ENCODE measurements at regions not wholly inside any gene's neighbourhood (a gene's known extent, or its start where the extent isn't known, plus 50 kb on each side); places are given as distances from the start of the nearest gene placed in this dataset.
"Not testable (repeated sequence)": the region's sequence is repeated elsewhere in the genome, so short reads cannot be mapped to it uniquely, and the experiment has no call there.

DNA sequence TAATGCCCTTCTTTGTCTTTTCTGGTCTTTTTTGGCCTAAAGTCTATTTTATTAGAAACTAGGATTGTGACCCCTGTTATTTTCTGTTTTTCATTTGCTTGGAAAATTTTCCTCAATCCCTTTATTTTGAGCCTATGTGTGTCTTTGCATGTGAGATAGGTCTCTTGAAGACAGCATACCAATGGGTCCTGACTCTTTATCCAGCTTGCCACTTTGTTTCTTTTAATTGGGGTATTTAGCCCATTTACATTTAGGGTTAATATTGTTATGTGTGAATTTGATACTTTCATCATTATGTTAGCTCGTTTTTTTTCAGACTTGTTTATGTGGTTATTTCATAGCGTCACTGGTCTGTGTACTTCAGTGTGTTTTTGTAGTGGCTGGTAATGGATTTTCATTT lies 682.6 kb downstream of the JRKL start:
- ATAC-seq (no peak), DNase-seq (ENCODE audit: low spot score) (no peak)
- Histone ChIP-seq H4K20me1 (replicated peaks; ENCODE audit: insufficient read depth) (no peaks in the 10 kb centered on the region), H3K4me2 (no peak overlapping the region), H3K27me3 (ENCODE audit: insufficient read depth) (no peaks in the 10 kb centered on the region), H3F3A (replicated peaks; ENCODE audit: low read depth) (no peaks in the 10 kb centered on the region), H3K79me2 (replicated peaks; ENCODE audit: insufficient read depth) (no peaks in the 10 kb centered on the region), H3K4me3 (no peak overlapping the region), H3K27ac (ENCODE audit: low read depth) (no peak overlapping the region), H2AFZ (no peak overlapping the region), H3K4me1 (ENCODE audit: insufficient read depth) (no peaks in the 10 kb centered on the region), H3K9me2 (ENCODE audit: insufficient read depth) (no peaks in the 10 kb centered on the region; the same call in 1 of the 2 replicates), H3K36me3 (ENCODE audit: insufficient read depth) (0 out of 2 replicates have a peak, but pooled peaks cover 3% of the 10 kb centered on the region)
- Mint-ChIP-seq H3K36me3 (ENCODE audit: low read depth) (peaks cover 4% of the 10 kb centered on the region; the same call in 1 of the 3 replicates), H3K9me3 (peaks cover 23% of the 10 kb centered on the region), H3K4me1 (no peaks in the 10 kb centered on the region), H3K27ac (no peak overlapping the region), H3K4me3 (no peak overlapping the region), H3K27me3 (ENCODE audit: insufficient read depth, low read depth, poor library complexity) (peaks cover 2% of the 10 kb centered on the region)
- TF ChIP-seq STAT1 (IDR thresholded peaks at IDR 0.05; ENCODE audit: unreplicated experiment) (no peak), JUNB (IDR thresholded peaks at IDR 0.05; ENCODE audit: unreplicated experiment) (no peak), EZH2 (IDR thresholded peaks at IDR 0.05; ENCODE audit: low read depth, unreplicated experiment) (no peak), EZH2phosphoT487 (IDR thresholded peaks at IDR 0.05; ENCODE audit: unreplicated experiment) (no peak)

GRCh38 chr11:97076666-97077065 lies 686.9 kb downstream of the JRKL start:
- not testable (repeated sequence) for H3K4me1 ChIP-seq (ENCODE audit: insufficient read depth); H3K79me2 ChIP-seq (replicated peaks; ENCODE audit: insufficient read depth); H3K4me2 ChIP-seq; H3K27ac Mint-ChIP-seq; H3K36me3 ChIP-seq (ENCODE audit: insufficient read depth); H2AFZ ChIP-seq; H3K27ac ChIP-seq (ENCODE audit: low read depth); H4K20me1 ChIP-seq (replicated peaks; ENCODE audit: insufficient read depth); H3K4me3 ChIP-seq; H3K4me1 Mint-ChIP-seq; H3K27me3 Mint-ChIP-seq (ENCODE audit: insufficient read depth, low read depth, poor library complexity); H3F3A ChIP-seq (replicated peaks; ENCODE audit: low read depth); DNase-seq (ENCODE audit: low spot score); H3K9me2 ChIP-seq (ENCODE audit: insufficient read depth); ATAC-seq; H3K27me3 ChIP-seq (ENCODE audit: insufficient read depth); H3K4me3 Mint-ChIP-seq; H3K36me3 Mint-ChIP-seq (ENCODE audit: low read depth)
- peaks cover 23% of the 10 kb centered on the region for H3K9me3 Mint-ChIP-seq

DNA sequence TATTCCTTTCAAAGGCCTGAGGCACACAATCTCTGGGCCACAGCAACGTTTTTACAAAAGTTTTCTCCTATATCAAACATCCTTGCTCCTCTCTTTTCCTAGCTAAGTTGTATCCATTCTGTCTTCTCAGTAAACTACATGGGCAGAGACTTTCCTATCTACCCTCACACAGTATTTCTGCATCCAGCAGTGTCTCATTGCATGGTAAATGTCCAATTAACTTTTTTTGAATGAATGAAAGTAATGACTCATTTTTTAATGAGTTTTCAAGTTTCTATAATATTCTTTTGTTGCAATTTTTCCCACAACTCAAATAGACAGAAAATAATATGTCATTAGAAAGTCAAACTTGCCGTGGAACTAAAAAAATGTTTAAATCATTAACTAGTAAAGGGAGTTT lies 688.6 kb downstream of the JRKL start:
- no peaks in the 10 kb centered on the region for H3K4me1 Mint-ChIP-seq
- H3K9me2 ChIP-seq (ENCODE audit: insufficient read depth), result no peaks in the 10 kb centered on the region; the same call in 1 of the 2 replicates
- H3K36me3 Mint-ChIP-seq (ENCODE audit: low read depth), result no peaks in the 10 kb centered on the region
- H3K27me3 Mint-ChIP-seq (ENCODE audit: insufficient read depth, low read depth, poor library complexity), result no peaks in the 10 kb centered on the region
- no peak overlapping the region for H3K4me3 ChIP-seq
- no peaks in the 10 kb centered on the region for H4K20me1 ChIP-seq (replicated peaks; ENCODE audit: insufficient read depth)
- no peaks in the 10 kb centered on the region for H3K79me2 ChIP-seq (replicated peaks; ENCODE audit: insufficient read depth)
- ATAC-seq (no peak), DNase-seq (ENCODE audit: low spot score) (no peak)
- H3F3A ChIP-seq (replicated peaks; ENCODE audit: low read depth), result no peaks in the 10 kb centered on the region
- no peak overlapping the region for H3K27ac ChIP-seq (ENCODE audit: low read depth)
- peaks cover 10% of the 10 kb centered on the region for H3K9me3 Mint-ChIP-seq
- no peaks in the 10 kb centered on the region for H3K36me3 ChIP-seq (ENCODE audit: insufficient read depth)
- no peaks in the 10 kb centered on the region for H3K4me1 ChIP-seq (ENCODE audit: insufficient read depth)
- no peak overlapping the region for H2AFZ ChIP-seq
- no peak overlapping the region for H3K27ac Mint-ChIP-seq
- H3K4me3 Mint-ChIP-seq, result no peak overlapping the region
- no peak overlapping the region for H3K4me2 ChIP-seq
- no peaks in the 10 kb centered on the region for H3K27me3 ChIP-seq (ENCODE audit: insufficient read depth)
- TF ChIP-seq EZH2 (IDR thresholded peaks at IDR 0.05; ENCODE audit: low read depth, unreplicated experiment), result no peak
- no peak for TF ChIP-seq EZH2phosphoT487 (IDR thresholded peaks at IDR 0.05; ENCODE audit: unreplicated experiment)
- TF ChIP-seq POLR2AphosphoS5 (IDR thresholded peaks at IDR 0.05; ENCODE audit: low read depth), result no peak
- TF ChIP-seq ZNF462 (CRISPR knock-in tag; IDR thresholded peaks at IDR 0.05), result no peak
- TF ChIP-seq JUNB (IDR thresholded peaks at IDR 0.05; ENCODE audit: unreplicated experiment), result no peak
- no peak for TF ChIP-seq CREB1 (CRISPR knock-in tag; IDR thresholded peaks at IDR 0.05; ENCODE audit: low read depth)
- no peak for TF ChIP-seq STAT1 (IDR thresholded peaks at IDR 0.05; ENCODE audit: unreplicated experiment)
- no peak for TF ChIP-seq ETS1 (IDR thresholded peaks at IDR 0.05)

All from GM23338 (cell line).